Gastroesophageal sphincter (tissue), 4 donors: ENCODE measurements at regions not wholly inside any gene's neighbourhood (a gene's known extent, or its start where the extent isn't known, plus 50 kb on each side); places are given as distances from the start of the nearest gene placed in this dataset.

ENCODE experiments used
- ATAC-seq: fragments of 150-250 bp; one replicate; pipeline ENCODE4 v1.9.1; 2016; ENCODE audit warnings: mild to moderate bottlenecking, moderate library complexity
- H3K27ac ChIP-seq, 4 donors: fragments of 200-600 bp; sonication (generic) in 3 of 4; 1 replicate in 3 of 4; 2 replicates in 1 of 4; pipeline ENCODE4 v1.5.1; 2016 to 2019
- H3K27me3 ChIP-seq: fragments of 200-600 bp; sonication (generic); one replicate; pipeline ENCODE4 v1.5.1; 2019
- H3K36me3 ChIP-seq, 2 donors: fragments of 200-600 bp; sonication (generic); one replicate each; pipeline ENCODE4 v1.5.1; 2019; ENCODE audit warnings: control low read depth in 1 of 2
- H3K4me1 ChIP-seq, 3 donors: fragments of 200-600 bp; sonication (generic); 1 replicate in 2 of 3; 2 replicates in 1 of 3; pipeline ENCODE4 v1.5.1; 2016 to 2019; ENCODE audit warnings: control low read depth in 2 of 3
- H3K4me3 ChIP-seq, 2 donors: fragments of 200-600 bp; sonication (generic); one replicate each; pipeline ENCODE4 v1.5.1; 2019; ENCODE audit warnings: mild to moderate bottlenecking in 1 of 2, moderate library complexity in 1 of 2
- H3K9me3 ChIP-seq, 3 donors: fragments of 200-600 bp; sonication (generic); one replicate each; pipeline ENCODE4 v1.5.1; 2017 to 2019; ENCODE audit warnings: control low read depth in 2 of 3
- EP300 ChIP-seq: sonication (generic); formaldehyde crosslinking; IDR thresholded peaks from one replicate; pipeline ENCODE4 v1.6.1; 2017; ENCODE audit warnings: antibody characterized with exemption, mild to moderate bottlenecking
- POLR2A ChIP-seq, 2 donors: fragments of 450-650 bp; IDR thresholded peaks; one replicate each; pipeline ENCODE4 v1.6.1; 2017; ENCODE audit warnings: antibody characterized with exemption in 2 of 2, mild to moderate bottlenecking in 2 of 2, moderate library complexity in 1 of 2
- POLR2AphosphoS5 ChIP-seq: sonication (generic); formaldehyde crosslinking; IDR thresholded peaks from one replicate; pipeline ENCODE4 v1.6.1; 2017; ENCODE audit warnings: antibody characterized with exemption
- WGBS, 2 donors: methylation state at CpG; one replicate each; pipeline ENCODE4 v1.1.5; 2018; ENCODE audit warnings: low coverage in 1 of 2; 5-methylcytosine and 5-hydroxymethylcytosine counted together
- TF ChIP-seq, protein P1 (sequence below), 4 experiments: fragments of 200-600 bp in 2 of 4; fragments of 450-650 bp in 2 of 4; sonication (generic) in 1 of 4; IDR thresholded peaks; one replicate each; pipeline ENCODE4 v1.5.1; 2017 to 2019; ENCODE audit warnings: antibody characterized with exemption in 4 of 4, mild to moderate bottlenecking in 2 of 4, moderate library complexity in 2 of 4

DNA sequence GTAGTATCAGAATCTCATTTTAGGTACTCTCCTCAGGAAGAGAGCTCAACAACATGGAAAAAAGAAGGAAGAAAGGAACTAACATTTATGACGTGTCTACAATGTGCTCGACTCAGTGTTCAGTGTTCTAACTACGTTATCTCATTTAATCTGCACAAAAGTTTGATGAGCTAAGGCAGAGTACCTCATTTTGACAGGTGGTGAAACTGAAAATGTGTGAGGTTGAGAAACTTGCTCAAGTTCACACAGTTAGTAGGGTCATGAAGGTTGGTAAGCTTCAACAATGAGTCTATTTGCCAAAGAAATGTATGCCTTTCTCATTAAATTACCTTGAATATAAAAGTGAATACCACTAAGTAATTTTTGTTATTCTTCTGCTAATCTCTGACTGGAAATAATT is 165.1 kb downstream of the CAAP1 start:
- H3K36me3 ChIP-seq: no peaks in the 10 kb centered on the region
- peaks cover 0 to 33% (median 0%) of the 10 kb centered on the region in 3 donors for H3K4me1 ChIP-seq
- no peak overlapping the region for H3K27ac ChIP-seq
- TF ChIP-seq POLR2AphosphoS5 (no peak), POLR2A (IDR thresholded peaks at IDR 0.05) (no peak), EP300 (no peak)
- TF ChIP-seq, protein P1, sequence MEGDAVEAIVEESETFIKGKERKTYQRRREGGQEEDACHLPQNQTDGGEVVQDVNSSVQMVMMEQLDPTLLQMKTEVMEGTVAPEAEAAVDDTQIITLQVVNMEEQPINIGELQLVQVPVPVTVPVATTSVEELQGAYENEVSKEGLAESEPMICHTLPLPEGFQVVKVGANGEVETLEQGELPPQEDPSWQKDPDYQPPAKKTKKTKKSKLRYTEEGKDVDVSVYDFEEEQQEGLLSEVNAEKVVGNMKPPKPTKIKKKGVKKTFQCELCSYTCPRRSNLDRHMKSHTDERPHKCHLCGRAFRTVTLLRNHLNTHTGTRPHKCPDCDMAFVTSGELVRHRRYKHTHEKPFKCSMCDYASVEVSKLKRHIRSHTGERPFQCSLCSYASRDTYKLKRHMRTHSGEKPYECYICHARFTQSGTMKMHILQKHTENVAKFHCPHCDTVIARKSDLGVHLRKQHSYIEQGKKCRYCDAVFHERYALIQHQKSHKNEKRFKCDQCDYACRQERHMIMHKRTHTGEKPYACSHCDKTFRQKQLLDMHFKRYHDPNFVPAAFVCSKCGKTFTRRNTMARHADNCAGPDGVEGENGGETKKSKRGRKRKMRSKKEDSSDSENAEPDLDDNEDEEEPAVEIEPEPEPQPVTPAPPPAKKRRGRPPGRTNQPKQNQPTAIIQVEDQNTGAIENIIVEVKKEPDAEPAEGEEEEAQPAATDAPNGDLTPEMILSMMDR (IDR thresholded peaks at IDR 0.05): no peak
- no peak overlapping the region for H3K4me3 ChIP-seq
- H3K9me3 ChIP-seq: peaks cover 0 to 14% (median 0%) of the 10 kb centered on the region in 3 donors
- H3K27me3 ChIP-seq: no peaks in the 10 kb centered on the region
- ATAC-seq: no peak
- WGBS, 2 donors: 63 to 67% methylated on average over 3 of the region's 3 CpGs

DNA sequence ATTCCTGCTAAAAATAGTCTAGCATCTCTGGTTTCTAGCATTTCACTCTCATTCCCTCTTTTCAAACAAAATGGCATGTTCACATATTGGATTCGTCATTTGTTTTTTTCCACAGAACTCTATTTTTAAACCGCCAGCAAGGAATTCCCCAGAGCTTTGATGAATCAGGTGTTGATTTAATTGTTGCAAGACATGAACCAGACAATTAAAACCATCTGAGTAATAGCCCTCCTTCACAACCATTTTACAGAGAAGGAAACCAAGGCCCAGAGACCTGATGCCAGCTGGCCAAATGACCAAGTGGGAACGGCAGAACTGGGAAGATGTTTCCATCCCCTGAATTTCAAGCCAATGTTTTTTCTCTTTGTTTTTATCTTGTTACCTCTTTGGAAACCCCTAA is 167.0 kb downstream of the CAAP1 start:
- peak; percentile 50 for ATAC-seq
- Histone ChIP-seq H3K9me3 (peaks cover 0 to 8% (median 0%) of the 10 kb centered on the region in 3 donors), H3K4me1 (peaks cover 0 to 42% (median 0%) of the 10 kb centered on the region in 3 donors), H3K36me3 (no peaks in the 10 kb centered on the region), H3K4me3 (no peak overlapping the region), H3K27ac (peak overlapping the region in 3 of 4 donors; percentile 45 to 61 (median 57)), H3K27me3 (no peaks in the 10 kb centered on the region)
- WGBS, 2 donors: 7 to 12% methylated on average over 2 to 3 of the region's 3 CpGs
- TF ChIP-seq, protein P1 (IDR thresholded peaks at IDR 0.05): no peak
- TF ChIP-seq POLR2AphosphoS5: peak; percentile 16

DNA sequence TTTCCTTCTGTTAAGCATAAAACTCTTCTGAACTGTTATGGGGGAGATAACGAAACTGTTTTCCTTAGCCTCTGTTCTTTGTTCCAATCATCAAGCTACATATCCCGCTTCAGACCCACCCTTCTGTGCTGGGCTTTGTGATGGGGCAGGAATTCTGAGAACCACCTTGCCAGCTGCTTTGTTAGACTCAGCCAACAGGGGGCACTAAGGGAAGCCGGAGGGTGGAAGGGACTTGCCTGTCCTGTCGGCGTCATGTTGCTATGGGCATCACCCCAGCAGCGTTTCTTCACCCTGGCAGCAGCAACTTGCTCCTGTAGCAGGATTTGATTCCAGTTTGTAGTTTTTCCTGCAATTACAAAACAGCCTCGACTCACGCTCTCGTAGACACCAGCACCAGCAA is 169.1 kb downstream of the CAAP1 start:
- peak overlapping the region in 3 of 4 donors; percentile 42 to 57 (median 56) for H3K27ac ChIP-seq
- peaks cover 0 to 42% (median 0%) of the 10 kb centered on the region in 3 donors for H3K4me1 ChIP-seq
- TF ChIP-seq, protein P1 (IDR thresholded peaks at IDR 0.05): peak; percentile 14 to 66 (median 47)
- TF ChIP-seq POLR2A (IDR thresholded peaks at IDR 0.05) (no peak), POLR2AphosphoS5 (no peak), EP300 (no peak)
- ATAC-seq: peak; percentile 61
- WGBS, 2 donors: 25 to 29% methylated on average over 1 to 5 of the region's 9 CpGs
- no peaks in the 10 kb centered on the region for H3K9me3 ChIP-seq
- H3K36me3 ChIP-seq: no peaks in the 10 kb centered on the region
- H3K27me3 ChIP-seq: no peaks in the 10 kb centered on the region
- H3K4me3 ChIP-seq: peak overlapping the region; percentile 1 to 11

DNA sequence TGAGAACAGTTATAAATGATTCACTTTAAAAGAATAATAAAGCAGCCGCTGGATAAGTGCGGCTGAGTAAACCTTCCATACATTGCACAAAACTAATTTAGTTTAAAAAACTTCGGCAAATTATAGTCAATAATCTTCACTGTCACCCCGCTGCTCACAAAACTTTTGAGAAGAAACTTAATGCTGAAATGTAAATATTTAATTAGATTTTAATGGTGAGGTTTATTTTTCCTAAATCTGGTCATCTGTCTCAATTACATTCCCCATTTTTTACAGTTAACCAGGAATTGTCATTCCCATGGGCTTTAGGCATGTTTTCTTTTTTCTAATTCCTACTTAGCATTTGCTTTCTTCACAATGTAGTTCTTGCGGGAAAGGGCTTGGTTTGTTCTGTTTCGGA is 169.8 kb downstream of the CAAP1 start:
- peak overlapping the region in 2 of 4 donors; percentile 20 for H3K27ac ChIP-seq
- H3K9me3 ChIP-seq: no peaks in the 10 kb centered on the region
- H3K27me3 ChIP-seq: no peaks in the 10 kb centered on the region
- no peaks in the 10 kb centered on the region for H3K36me3 ChIP-seq
- H3K4me3 ChIP-seq: peak overlapping the region in 1 of 2 donors; percentile 11
- 7 to 27% methylated on average over 5 to 6 of the region's 6 CpGs for WGBS, 2 donors
- no peak for ATAC-seq
- TF ChIP-seq, protein P1 (IDR thresholded peaks at IDR 0.05): no peak
- no peak for TF ChIP-seq EP300
- TF ChIP-seq POLR2A (IDR thresholded peaks at IDR 0.05): no peak
- TF ChIP-seq POLR2AphosphoS5: no peak
- peaks cover 0 to 42% (median 0%) of the 10 kb centered on the region in 3 donors for H3K4me1 ChIP-seq

DNA sequence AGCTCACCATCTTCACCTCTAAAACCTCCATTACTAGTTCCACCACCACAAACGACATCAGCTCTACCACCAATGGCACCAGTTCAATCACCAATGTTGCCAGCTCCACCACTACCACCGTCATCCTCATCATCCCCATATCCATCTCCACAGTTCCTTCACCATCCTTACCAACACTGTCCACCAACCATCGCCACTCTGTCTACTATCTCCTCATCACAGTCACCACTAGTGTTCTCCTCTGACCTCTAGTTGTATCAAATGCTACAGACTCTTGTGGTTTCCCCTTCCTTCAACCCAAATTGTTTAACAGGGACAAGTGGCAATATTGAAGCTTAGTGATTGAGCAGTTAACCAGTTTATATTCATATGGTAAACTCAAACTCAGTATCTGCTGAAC is 182.6 kb downstream of the CAAP1 start:
- Histone ChIP-seq H3K27me3 (no peaks in the 10 kb centered on the region), H3K27ac (no peak overlapping the region), H3K36me3 (no peaks in the 10 kb centered on the region), H3K9me3 (no peaks in the 10 kb centered on the region), H3K4me1 (no peaks in the 10 kb centered on the region), H3K4me3 (no peak overlapping the region)
- ATAC-seq: no peak
- TF ChIP-seq POLR2AphosphoS5: no peak
- WGBS, 2 donors: 81 to 100% methylated on average over 3 of the region's 3 CpGs
